CD14-positive monocyte (primary cell): ENCODE measurements at regions not wholly inside any gene's neighbourhood (a gene's known extent, or its start where the extent isn't known, plus 50 kb on each side); places are given as distances from the start of the nearest gene placed in this dataset.

Source experiments
- DNase-seq, 3 donors: peaks; one replicate each; pipeline ENCODE4 v3.0.0-alpha.2; 2011 to 2022
- H2AFZ ChIP-seq: 2 replicates; pipeline ENCODE4 v1.6.0; 2012; ENCODE audit warnings: mild to moderate bottlenecking, low read depth, low read length, inconsistent platforms; ENCODE audit not compliant: insufficient read depth, poor library complexity, severe bottlenecking
- H3K27ac ChIP-seq, 2 donors: 1 replicate in 1 of 2; 2 replicates in 1 of 2; pipeline ENCODE4 v1.5.1; 2012 to 2013; ENCODE audit warnings: low read length in 2 of 2, control low read depth in 1 of 2, inconsistent platforms in 1 of 2, low read depth in 1 of 2, mild to moderate bottlenecking in 1 of 2
- H3K27me3 ChIP-seq, 2 donors: one replicate each; pipeline versions ENCODE4 v1.6.0 to v1.6.1; 2011 to 2013; ENCODE audit warnings: low read length in 2 of 2; ENCODE audit not compliant: control insufficient read depth in 2 of 2, insufficient read depth in 2 of 2
- H3K36me3 ChIP-seq, 2 donors: replicated peaks in 1 of 2; 1 replicate in 1 of 2; 2 replicates in 1 of 2; pipeline versions ENCODE4 v1.5.1 to v1.6.1; 2012 to 2013; ENCODE audit warnings: low read length in 2 of 2, control low read depth in 1 of 2, inconsistent platforms in 1 of 2, mild to moderate bottlenecking in 1 of 2; ENCODE audit not compliant: insufficient read depth in 2 of 2, control insufficient read depth in 1 of 2
- H3K4me1 ChIP-seq, 2 donors: 1 replicate in 1 of 2; 2 replicates in 1 of 2; pipeline versions ENCODE4 v1.5.1 to v1.6.1; 2012 to 2013; ENCODE audit warnings: low read length in 2 of 2, control low read depth in 1 of 2, inconsistent platforms in 1 of 2, mild to moderate bottlenecking in 1 of 2, moderate library complexity in 1 of 2; ENCODE audit not compliant: insufficient read depth in 2 of 2, control insufficient read depth in 1 of 2
- H3K4me2 ChIP-seq: replicated peaks from 2 replicates; pipeline ENCODE3; 2012; ENCODE audit warnings: low read length, moderate library complexity, mild to moderate bottlenecking; ENCODE audit not compliant: poor library complexity, severe bottlenecking; ENCODE audit errors: extremely low read depth
- H3K4me3 ChIP-seq, 3 experiments: fragments of 200-600 bp in 1 of 3; sonication (generic) in 1 of 3; replicated peaks in 1 of 3; 1 replicate in 2 of 3; 2 replicates in 1 of 3; pipeline ENCODE4 v1.5.1; 2011 to 2013; ENCODE audit warnings: low read length in 3 of 3, mild to moderate bottlenecking in 3 of 3, control low read depth in 2 of 3, low read depth in 2 of 3, inconsistent platforms in 1 of 3, moderate library complexity in 1 of 3
- H3K79me2 ChIP-seq: 2 replicates; pipeline ENCODE4 v1.6.0; 2012; ENCODE audit warnings: mild to moderate bottlenecking, control low read depth, inconsistent platforms, low read length, moderate library complexity; ENCODE audit not compliant: insufficient read depth
- H3K9ac ChIP-seq: 2 replicates; pipeline ENCODE4 v1.6.0; 2017; ENCODE audit warnings: low read length, mild to moderate bottlenecking; ENCODE audit not compliant: insufficient read depth, poor library complexity, severe bottlenecking
- H3K9me3 ChIP-seq, 2 donors: replicated peaks in 1 of 2; 1 replicate in 1 of 2; 2 replicates in 1 of 2; pipeline versions ENCODE4 v1.5.1 to v1.6.1; 2012 to 2013; ENCODE audit warnings: low read length in 2 of 2, control low read depth in 1 of 2; ENCODE audit not compliant: control insufficient read depth in 1 of 2, insufficient read depth in 1 of 2
- H4K20me1 ChIP-seq: 2 replicates; pipeline ENCODE4 v1.6.0; 2012; ENCODE audit warnings: mild to moderate bottlenecking, low read length, control low read depth, moderate library complexity; ENCODE audit not compliant: insufficient read depth
- H3K27ac Mint-ChIP-seq, 7 donors: one replicate each; pipeline ENCODE4 v1.8.0; 2020; ENCODE audit warnings: mild to moderate bottlenecking in 7 of 7, mixed read lengths in 7 of 7, moderate library complexity in 6 of 7, inconsistent platforms in 2 of 7
- H3K27me3 Mint-ChIP-seq, 3 donors: one replicate each; pipeline ENCODE4 v1.8.0; 2021 to 2022; ENCODE audit warnings: low read depth in 3 of 3, mild to moderate bottlenecking in 3 of 3, mixed read lengths in 3 of 3, moderate library complexity in 3 of 3, inconsistent platforms in 1 of 3
- H3K36me3 Mint-ChIP-seq, 2 donors: one replicate each; pipeline ENCODE4 v1.8.0; 2020; ENCODE audit warnings: mixed read lengths in 2 of 2, inconsistent platforms in 1 of 2, mild to moderate bottlenecking in 1 of 2
- H3K4me1 Mint-ChIP-seq: one replicate; pipeline ENCODE4 v1.8.0; 2020; ENCODE audit warnings: mild to moderate bottlenecking, mixed read lengths
- H3K4me3 Mint-ChIP-seq, 2 donors: one replicate each; pipeline ENCODE4 v1.8.0; 2020; ENCODE audit warnings: mild to moderate bottlenecking in 2 of 2, mixed read lengths in 2 of 2, moderate library complexity in 1 of 2
- H3K9me3 Mint-ChIP-seq, 7 donors: one replicate each; pipeline ENCODE4 v1.8.0; 2020 to 2022; ENCODE audit warnings: mixed read lengths in 7 of 7, mild to moderate bottlenecking in 6 of 7, moderate library complexity in 6 of 7, inconsistent platforms in 2 of 7
- CTCF ChIP-seq: fragments of 200-600 bp; IDR thresholded peaks from one replicate; pipeline ENCODE4 v1.8.0; 2022; ENCODE audit warnings: antibody characterized with exemption, mild to moderate bottlenecking
- WGBS: methylation state at CpG from one replicate; pipeline ENCODE4 v1.1.5; 2013; ENCODE audit warnings: missing lambda C conversion rate; ENCODE audit not compliant: insufficient coverage; 5-methylcytosine and 5-hydroxymethylcytosine counted together
- intact Hi-C, 2 donors: fragments of 100-400 bp; cut with micrococcal nuclease; formaldehyde crosslinking; loops; one replicate each; pipeline versions ENCODE4 v1.15.0 to v1.15.1; 2023

GRCh38 chr22:47954107-47954506 lies 1191.7 kb downstream of the TBC1D22A start:
- Histone ChIP-seq H3K27ac (no peak overlapping the region), H3K36me3 (no peaks in the 10 kb centered on the region), H3K4me1 (no peaks in the 10 kb centered on the region), H2AFZ (no peak overlapping the region), H3K9ac (no peak overlapping the region), H3K79me2 (no peaks in the 10 kb centered on the region), H3K9me3 (peaks cover 4 to 11% of the 10 kb centered on the region in 2 donors), H3K27me3 (no peaks in the 10 kb centered on the region), H3K4me2 (no peak overlapping the region), H4K20me1 (no peaks in the 10 kb centered on the region), H3K4me3 (no peak overlapping the region)
- Mint-ChIP-seq H3K36me3 (no peaks in the 10 kb centered on the region), H3K4me3 (no peak overlapping the region), H3K27ac (no peak overlapping the region), H3K27me3 (peaks cover 0 to 3% (median 2%) of the 10 kb centered on the region in 3 donors), H3K4me1 (no peaks in the 10 kb centered on the region), H3K9me3 (peaks cover 3 to 18% (median 10%) of the 10 kb centered on the region in 7 donors)
- no peak for DNase-seq
- no peak for TF ChIP-seq CTCF
- 76% methylated on average over 3 of the region's 7 CpGs for WGBS
- intact Hi-C loops: no loop called here

- Mint-ChIP-seq H3K36me3 (no peaks in the 10 kb centered on the region), H3K27ac (no peak overlapping the region), H3K9me3 (peaks cover 2 to 20% (median 9%) of the 10 kb centered on the region in 7 donors), H3K4me1 (peaks cover 3% of the 10 kb centered on the region), H3K4me3 (no peak overlapping the region), H3K27me3 (peaks cover 0 to 6% (median 2%) of the 10 kb centered on the region in 3 donors)
- Histone ChIP-seq H3K4me3 (no peak overlapping the region), H3K4me2 (no peak overlapping the region), H2AFZ (no peak overlapping the region), H3K9ac (no peak overlapping the region), H3K36me3 (no peaks in the 10 kb centered on the region), H3K9me3 (peaks cover 10 to 13% of the 10 kb centered on the region in 2 donors), H3K27ac (no peak overlapping the region), H4K20me1 (no peaks in the 10 kb centered on the region), H3K79me2 (no peaks in the 10 kb centered on the region), H3K4me1 (no peaks in the 10 kb centered on the region), H3K27me3 (no peaks in the 10 kb centered on the region)
- intact Hi-C loops: no loop called here
- DNase-seq: no peak
- TF ChIP-seq CTCF: no peak
- 95% methylated on average over 6 of the region's 6 CpGs for WGBS
Observed at GRCh38 chr22:47944941-47945340, 1182.5 kb downstream of the TBC1D22A start.
